CD4-positive, alpha-beta T cell (primary cell): ENCODE measurements at regions not wholly inside any gene's neighbourhood (a gene's known extent, or its start where the extent isn't known, plus 50 kb on each side); places are given as distances from the start of the nearest gene placed in this dataset.

Source experiments
- ATAC-seq: fragments of 200-7000 bp; cut with Tn5 transposase; one replicate; pipeline ENCODE4 v1.10.0; 2022; ENCODE audit warnings: mild to moderate bottlenecking; ENCODE audit not compliant: poor library complexity
- CTCF ChIA-PET: fragments of 350-600 bp; sonication (Branson Sonifier 250); formaldehyde crosslinking; loops from one replicate; lab custom pipeline; 2021; ENCODE audit warnings: antibody characterized with exemption, inconsistent platforms; lab: Charles Lee
- POLR2A ChIA-PET: fragments of 350-600 bp; sonication (Branson Sonifier 250); formaldehyde crosslinking; loops from one replicate; lab custom pipeline; 2021; ENCODE audit warnings: antibody characterized with exemption, inconsistent platforms; lab: Charles Lee
- DNase-seq, 14 experiments: peaks; one replicate each; pipeline ENCODE4 v3.0.0-alpha.2; 2013 to 2020; ENCODE audit warnings: mixed read lengths in 2 of 14
- H3K27ac ChIP-seq, 2 donors: one replicate each; pipeline versions ENCODE4 v1.5.1 to v1.7.0; 2013; ENCODE audit warnings: low read length in 2 of 2, low read depth in 1 of 2, mild to moderate bottlenecking in 1 of 2
- H3K27me3 ChIP-seq, 2 experiments: 1 replicate in 1 of 2; 2 replicates in 1 of 2; pipeline versions ENCODE4 v1.6.1 to v1.7.0; 2013; ENCODE audit warnings: low read length in 2 of 2, control low read depth in 1 of 2, mild to moderate bottlenecking in 1 of 2, moderate library complexity in 1 of 2; ENCODE audit not compliant: insufficient read depth in 2 of 2, control insufficient read depth in 1 of 2
- H3K36me3 ChIP-seq: one replicate; pipeline ENCODE4 v1.6.1; 2013; ENCODE audit warnings: low read length, control low read depth; ENCODE audit not compliant: insufficient read depth
- H3K4me1 ChIP-seq: one replicate; pipeline ENCODE4 v1.6.1; 2013; ENCODE audit warnings: low read length, control low read depth; ENCODE audit not compliant: insufficient read depth
- H3K4me3 ChIP-seq: one replicate; pipeline ENCODE4 v1.5.1; 2013; ENCODE audit warnings: mild to moderate bottlenecking, low read length, moderate library complexity
- H3K9me3 ChIP-seq, 2 experiments: 1 replicate in 1 of 2; 2 replicates in 1 of 2; pipeline versions ENCODE4 v1.6.1 to v1.7.0; 2013; ENCODE audit warnings: low read length in 2 of 2, mild to moderate bottlenecking in 2 of 2, control low read depth in 1 of 2, moderate library complexity in 1 of 2; ENCODE audit not compliant: control insufficient read depth in 1 of 2, insufficient read depth in 1 of 2
- H3K27ac Mint-ChIP-seq: one replicate; pipeline ENCODE4 v1.8.0; 2020; ENCODE audit warnings: mixed read lengths
- H3K27me3 Mint-ChIP-seq: one replicate; pipeline ENCODE4 v1.8.0; 2021; ENCODE audit warnings: mixed read lengths
- H3K36me3 Mint-ChIP-seq: one replicate; pipeline ENCODE4 v1.8.0; 2021; ENCODE audit warnings: low read depth, mixed read lengths
- H3K4me1 Mint-ChIP-seq: one replicate; pipeline ENCODE4 v1.8.0; 2021; ENCODE audit warnings: low read depth, mixed read lengths
- H3K4me3 Mint-ChIP-seq: one replicate; pipeline ENCODE4 v1.8.0; 2020; ENCODE audit warnings: mild to moderate bottlenecking, mixed read lengths
- H3K9me3 Mint-ChIP-seq: one replicate; pipeline ENCODE4 v1.8.0; 2020; ENCODE audit warnings: mixed read lengths
- intact Hi-C, 2 experiments: fragments of 100-400 bp; cut with DNase I in 1 of 2; cut with micrococcal nuclease in 1 of 2; formaldehyde crosslinking; loops; one replicate each; pipeline versions ENCODE4 v1.15.1 to v1.9.0; 2023 to 2025; cut with DNase I, micrococcal nuclease
- TF ChIP-seq, protein P1 (sequence below): fragments of 200-600 bp; IDR thresholded peaks from one replicate; pipeline ENCODE4 v1.8.0; 2022; ENCODE audit warnings: antibody characterized with exemption, mild to moderate bottlenecking

DNA sequence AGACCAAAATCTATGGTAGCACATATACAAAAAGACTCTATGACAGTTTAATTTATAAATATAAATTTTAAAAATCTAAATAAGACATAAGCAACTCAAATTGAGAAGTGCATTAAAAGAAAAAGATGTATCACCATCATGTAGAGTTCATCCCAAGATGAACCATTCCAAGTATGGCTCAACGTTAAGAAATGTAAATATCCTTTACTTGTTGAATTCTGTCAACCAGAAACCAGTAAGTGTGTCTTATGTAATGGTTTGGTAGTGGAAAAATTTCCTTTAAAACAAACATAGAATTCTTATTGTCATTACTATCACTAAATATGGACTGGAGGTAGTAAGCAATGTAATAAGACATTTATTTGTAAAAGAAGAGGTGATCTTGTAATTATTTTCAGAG is 87.3 kb downstream of the YIPF5 start:
- ChIA-PET CTCF (no interaction called here), POLR2A (no interaction called here)
- H3K4me1 ChIP-seq = no peaks in the 10 kb centered on the region
- ATAC-seq (no peak), DNase-seq (no peak)
- TF ChIP-seq, protein P1, sequence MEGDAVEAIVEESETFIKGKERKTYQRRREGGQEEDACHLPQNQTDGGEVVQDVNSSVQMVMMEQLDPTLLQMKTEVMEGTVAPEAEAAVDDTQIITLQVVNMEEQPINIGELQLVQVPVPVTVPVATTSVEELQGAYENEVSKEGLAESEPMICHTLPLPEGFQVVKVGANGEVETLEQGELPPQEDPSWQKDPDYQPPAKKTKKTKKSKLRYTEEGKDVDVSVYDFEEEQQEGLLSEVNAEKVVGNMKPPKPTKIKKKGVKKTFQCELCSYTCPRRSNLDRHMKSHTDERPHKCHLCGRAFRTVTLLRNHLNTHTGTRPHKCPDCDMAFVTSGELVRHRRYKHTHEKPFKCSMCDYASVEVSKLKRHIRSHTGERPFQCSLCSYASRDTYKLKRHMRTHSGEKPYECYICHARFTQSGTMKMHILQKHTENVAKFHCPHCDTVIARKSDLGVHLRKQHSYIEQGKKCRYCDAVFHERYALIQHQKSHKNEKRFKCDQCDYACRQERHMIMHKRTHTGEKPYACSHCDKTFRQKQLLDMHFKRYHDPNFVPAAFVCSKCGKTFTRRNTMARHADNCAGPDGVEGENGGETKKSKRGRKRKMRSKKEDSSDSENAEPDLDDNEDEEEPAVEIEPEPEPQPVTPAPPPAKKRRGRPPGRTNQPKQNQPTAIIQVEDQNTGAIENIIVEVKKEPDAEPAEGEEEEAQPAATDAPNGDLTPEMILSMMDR = no peak
- H3K4me3 ChIP-seq = no peak overlapping the region
- H3K36me3 Mint-ChIP-seq = no peaks in the 10 kb centered on the region
- no peak overlapping the region for H3K27ac ChIP-seq
- H3K27ac Mint-ChIP-seq = no peak overlapping the region
- H3K9me3 ChIP-seq = peaks cover 0 to 4% of the 10 kb centered on the region in 2 experiments
- H3K27me3 ChIP-seq = no peaks in the 10 kb centered on the region
- H3K27me3 Mint-ChIP-seq = no peaks in the 10 kb centered on the region
- no peaks in the 10 kb centered on the region for H3K36me3 ChIP-seq
- intact Hi-C loops = no loop called here
- H3K9me3 Mint-ChIP-seq = peaks cover 17% of the 10 kb centered on the region
- H3K4me1 Mint-ChIP-seq = no peaks in the 10 kb centered on the region
- no peak overlapping the region for H3K4me3 Mint-ChIP-seq

DNA sequence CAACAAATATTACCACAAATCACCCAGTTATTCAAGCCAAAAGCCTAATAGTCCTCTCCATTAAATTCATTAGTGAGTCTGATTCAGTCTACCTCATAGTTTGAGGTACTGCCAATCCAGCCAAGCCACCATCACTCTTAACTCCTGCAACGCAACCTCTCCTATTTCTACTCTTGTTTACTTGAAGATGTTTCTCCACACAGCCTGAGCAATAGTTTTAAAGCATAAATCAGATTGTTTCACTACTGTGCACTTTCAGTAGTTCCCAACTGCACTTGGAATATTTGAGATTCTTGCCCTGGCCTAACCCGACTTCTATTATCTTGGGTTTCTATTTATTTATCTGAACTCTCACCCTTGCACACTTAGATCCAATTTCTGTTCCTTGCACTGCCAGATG is 85.5 kb downstream of the YIPF5 start:
- DNase-seq (no peak), ATAC-seq (no peak)
- Histone ChIP-seq H3K27me3 (no peaks in the 10 kb centered on the region), H3K9me3 (peaks cover 0 to 4% of the 10 kb centered on the region in 2 experiments), H3K27ac (no peak overlapping the region), H3K4me3 (no peak overlapping the region), H3K4me1 (no peaks in the 10 kb centered on the region), H3K36me3 (no peaks in the 10 kb centered on the region)
- CTCF ChIA-PET = no interaction called here
- Mint-ChIP-seq H3K36me3 (no peaks in the 10 kb centered on the region), H3K4me1 (no peaks in the 10 kb centered on the region), H3K27me3 (no peaks in the 10 kb centered on the region), H3K27ac (no peak overlapping the region), H3K4me3 (no peak overlapping the region), H3K9me3 (peaks cover 12% of the 10 kb centered on the region)
- POLR2A ChIA-PET = no interaction called here
- intact Hi-C loops = no loop called here
- TF ChIP-seq, protein P1 = no peak

DNA sequence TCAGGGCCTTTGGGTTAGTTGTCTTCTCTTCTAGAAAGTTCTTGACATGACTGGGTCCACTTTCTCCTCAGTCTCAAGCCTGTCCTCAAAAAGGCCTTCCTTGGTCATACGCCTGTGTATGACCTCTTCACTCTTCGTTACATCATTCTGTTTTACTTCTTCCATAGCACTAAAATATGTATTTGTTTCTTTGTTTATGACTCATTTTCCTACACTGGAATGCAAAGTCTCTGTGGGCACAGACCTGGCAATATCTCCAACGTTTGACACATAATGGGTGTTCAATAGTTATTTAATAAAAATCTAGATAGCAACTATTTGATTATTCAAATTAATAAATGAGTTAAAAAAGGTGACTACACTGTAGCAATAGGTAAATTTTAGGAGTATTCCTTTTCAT is 85.1 kb downstream of the YIPF5 start:
- Mint-ChIP-seq H3K4me1 (no peaks in the 10 kb centered on the region), H3K27ac (no peak overlapping the region), H3K4me3 (no peak overlapping the region), H3K27me3 (no peaks in the 10 kb centered on the region), H3K36me3 (no peaks in the 10 kb centered on the region), H3K9me3 (peaks cover 12% of the 10 kb centered on the region)
- no peak for DNase-seq
- ATAC-seq = no peak
- POLR2A ChIA-PET = no interaction called here
- Histone ChIP-seq H3K27me3 (no peaks in the 10 kb centered on the region), H3K4me3 (no peak overlapping the region), H3K27ac (no peak overlapping the region), H3K9me3 (peaks cover 0 to 4% of the 10 kb centered on the region in 2 experiments), H3K36me3 (no peaks in the 10 kb centered on the region), H3K4me1 (no peaks in the 10 kb centered on the region)
- TF ChIP-seq, protein P1 = no peak
- CTCF ChIA-PET = no interaction called here
- intact Hi-C loops = no loop called here
